GM21528 (cell line): ENCODE measurements at regions not wholly inside any gene's neighbourhood (a gene's known extent, or its start where the extent isn't known, plus 50 kb on each side); places are given as distances from the start of the nearest gene placed in this dataset.

ENCODE experiments used
- ATAC-seq: cut with Tn5 transposase; IDR thresholded peaks from one replicate; pipeline ENCODE4 v1.9.1; 2021; ENCODE audit warnings: mild to moderate bottlenecking, moderate library complexity; ENCODE audit not compliant: unreplicated experiment, low FRiP score

- no peak for ATAC-seq
Observed at GRCh38 chr22:48693377-48694135, 1134.1 kb downstream of the BRD1 start.

- no peak for ATAC-seq
Observed at GRCh38 chr22:48692734-48693376, 1134.8 kb downstream of the BRD1 start.

GRCh38 chr22:48691431-48691851, 1136.2 kb downstream of the BRD1 start:
- ATAC-seq = no peak

GRCh38 chr22:48690583-48691317, 1136.9 kb downstream of the BRD1 start:
- no peak for ATAC-seq

DNA sequence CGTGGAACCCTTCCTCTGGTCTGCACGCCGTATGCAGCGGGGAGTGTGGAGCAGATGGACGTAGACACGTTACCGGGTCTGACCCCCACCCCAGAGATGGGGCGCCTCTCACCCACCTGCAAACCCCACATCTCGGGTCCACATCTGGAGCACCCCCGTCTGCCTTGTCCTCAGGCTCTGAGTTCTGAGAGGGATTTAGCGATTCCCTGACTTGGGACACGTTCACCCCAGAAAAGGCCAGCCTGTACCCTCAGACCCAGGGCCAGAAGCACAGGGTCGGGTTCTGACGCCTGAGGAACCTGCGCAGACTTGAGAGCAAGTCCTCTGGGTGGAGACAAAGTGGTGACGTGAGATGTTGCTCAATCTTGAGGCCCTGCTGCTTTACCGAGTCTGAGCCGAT, 1138.5 kb downstream of the BRD1 start:
- ATAC-seq = no peak

DNA sequence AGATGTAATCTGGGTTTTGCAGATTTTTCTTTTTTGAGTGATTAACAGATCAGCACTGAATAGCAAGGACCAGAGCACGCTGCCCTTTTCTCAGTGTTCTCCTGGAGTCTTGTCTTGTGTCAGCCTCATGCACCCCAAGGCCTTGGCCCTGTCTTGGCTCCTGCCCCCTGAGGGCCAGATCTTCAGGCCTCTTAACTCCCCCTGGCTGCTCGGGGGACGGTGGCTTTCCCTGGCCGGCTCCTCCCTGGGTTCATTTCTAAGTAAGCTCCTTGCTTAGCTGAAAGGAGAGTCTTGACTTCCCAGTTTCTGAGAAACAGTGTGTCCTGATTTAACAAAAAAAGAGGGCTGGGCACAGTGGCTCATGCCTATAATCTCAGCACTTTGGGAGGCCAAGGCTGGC, 1139.3 kb downstream of the BRD1 start:
- no peak for ATAC-seq

DNA sequence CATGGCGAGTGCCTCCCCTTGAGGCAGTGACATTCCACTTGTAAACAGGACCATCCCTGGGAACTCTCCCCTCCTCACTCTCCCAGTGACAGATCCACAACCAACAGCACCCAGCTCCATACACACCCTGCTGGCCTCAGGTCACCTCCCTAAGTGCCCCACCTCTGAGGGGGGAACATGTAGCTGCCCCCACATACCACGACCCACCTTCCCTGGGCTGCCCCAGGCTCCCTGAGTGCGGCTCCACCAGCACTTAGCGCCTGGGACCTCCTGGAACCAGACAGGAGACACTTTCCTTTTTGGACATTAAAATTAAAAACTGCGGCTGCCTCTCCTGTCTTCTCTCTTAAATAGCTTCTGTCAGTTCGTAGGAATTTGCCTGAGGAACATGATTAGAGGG, 1140.1 kb downstream of the BRD1 start:
- ATAC-seq = no peak

DNA sequence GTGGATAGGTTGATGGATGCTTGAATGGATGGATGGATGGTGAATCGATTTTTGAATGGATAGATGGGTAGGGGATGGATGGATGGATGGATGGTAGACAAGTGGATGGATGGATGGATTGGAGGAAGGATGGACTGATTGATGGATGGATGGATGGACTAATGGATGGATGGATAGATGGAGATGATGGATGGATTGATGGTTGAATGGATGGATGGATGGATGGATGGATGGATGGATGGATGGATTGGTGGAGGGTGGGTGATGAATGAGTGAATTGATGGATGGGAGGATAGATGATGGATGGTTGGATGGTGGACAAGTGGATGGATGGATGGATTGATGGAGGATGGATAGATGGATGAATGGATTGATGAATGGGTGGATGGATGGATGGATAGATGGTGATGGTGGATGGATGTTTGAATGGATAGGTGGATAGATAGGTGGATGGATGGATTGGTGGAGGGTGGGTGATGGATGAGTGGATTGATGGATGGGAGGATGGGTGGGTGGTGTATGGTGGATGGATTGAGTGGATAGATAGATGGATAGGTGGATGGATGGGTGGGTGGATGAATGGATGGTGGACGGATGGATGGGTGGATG, 1140.9 kb downstream of the BRD1 start:
- ATAC-seq = no peak

DNA sequence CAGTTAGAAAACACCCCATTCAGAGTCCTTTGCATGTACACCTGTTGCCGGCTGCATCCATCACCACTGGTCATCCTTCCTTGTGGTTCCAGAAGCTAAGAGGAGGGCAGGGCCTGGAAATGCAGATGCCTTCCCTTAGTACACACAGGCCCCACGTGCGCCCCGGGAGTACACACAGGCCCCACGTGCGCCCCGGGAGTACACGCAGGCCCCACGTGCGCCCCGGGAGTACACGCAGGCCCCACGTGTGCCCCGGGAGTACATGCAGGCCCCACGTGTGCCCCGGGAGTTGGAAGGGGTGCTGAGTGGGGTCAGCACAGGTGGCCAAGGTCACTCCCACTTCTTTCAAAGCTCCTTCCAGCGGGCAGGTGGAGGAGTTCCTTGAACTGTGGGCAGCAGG, 1141.9 kb downstream of the BRD1 start:
- ATAC-seq = no peak

DNA sequence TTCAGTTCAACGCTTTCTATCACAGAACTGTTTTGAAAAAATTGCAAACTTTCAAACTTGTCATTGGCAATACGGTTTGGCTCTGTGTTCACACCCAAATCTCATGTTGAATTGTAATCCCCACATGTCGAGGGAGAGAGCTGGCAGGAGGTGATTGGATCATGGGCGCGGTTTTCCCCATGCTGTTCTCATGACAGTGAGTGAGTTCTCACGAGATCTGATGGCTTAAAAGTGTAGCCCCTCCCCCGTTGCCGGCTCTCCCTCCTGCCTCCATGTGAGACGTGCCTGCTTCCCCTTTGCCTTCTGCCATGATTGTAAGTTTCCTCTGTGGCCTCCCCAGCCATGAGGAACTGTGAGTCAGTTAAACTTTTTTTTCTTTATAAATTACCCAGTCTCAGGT, 1144.0 kb downstream of the BRD1 start:
- ATAC-seq = no peak

- ATAC-seq = no peak
Observed at GRCh38 chr22:48682504-48682903, 1145.2 kb downstream of the BRD1 start.

DNA sequence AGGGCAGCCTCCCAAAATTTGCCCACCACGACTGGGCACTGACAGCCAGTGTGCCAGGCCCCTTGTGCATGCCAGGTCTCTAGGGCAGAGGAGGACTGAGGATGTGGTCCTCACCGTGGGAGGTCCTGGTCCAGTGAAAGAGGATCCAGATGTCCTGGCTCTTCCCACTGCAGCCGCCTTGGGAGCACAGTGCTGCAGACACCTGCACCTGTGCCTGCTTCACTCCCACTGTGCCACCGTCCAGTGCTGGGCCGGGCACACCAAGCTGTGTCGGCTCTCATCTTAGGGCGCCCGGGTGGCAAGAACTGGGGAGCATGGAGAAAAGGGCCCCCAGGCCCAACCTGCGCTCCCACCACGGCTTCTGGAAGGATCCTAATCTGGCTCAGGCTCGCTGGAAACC, 1147.1 kb downstream of the BRD1 start:
- ATAC-seq = no peak

DNA sequence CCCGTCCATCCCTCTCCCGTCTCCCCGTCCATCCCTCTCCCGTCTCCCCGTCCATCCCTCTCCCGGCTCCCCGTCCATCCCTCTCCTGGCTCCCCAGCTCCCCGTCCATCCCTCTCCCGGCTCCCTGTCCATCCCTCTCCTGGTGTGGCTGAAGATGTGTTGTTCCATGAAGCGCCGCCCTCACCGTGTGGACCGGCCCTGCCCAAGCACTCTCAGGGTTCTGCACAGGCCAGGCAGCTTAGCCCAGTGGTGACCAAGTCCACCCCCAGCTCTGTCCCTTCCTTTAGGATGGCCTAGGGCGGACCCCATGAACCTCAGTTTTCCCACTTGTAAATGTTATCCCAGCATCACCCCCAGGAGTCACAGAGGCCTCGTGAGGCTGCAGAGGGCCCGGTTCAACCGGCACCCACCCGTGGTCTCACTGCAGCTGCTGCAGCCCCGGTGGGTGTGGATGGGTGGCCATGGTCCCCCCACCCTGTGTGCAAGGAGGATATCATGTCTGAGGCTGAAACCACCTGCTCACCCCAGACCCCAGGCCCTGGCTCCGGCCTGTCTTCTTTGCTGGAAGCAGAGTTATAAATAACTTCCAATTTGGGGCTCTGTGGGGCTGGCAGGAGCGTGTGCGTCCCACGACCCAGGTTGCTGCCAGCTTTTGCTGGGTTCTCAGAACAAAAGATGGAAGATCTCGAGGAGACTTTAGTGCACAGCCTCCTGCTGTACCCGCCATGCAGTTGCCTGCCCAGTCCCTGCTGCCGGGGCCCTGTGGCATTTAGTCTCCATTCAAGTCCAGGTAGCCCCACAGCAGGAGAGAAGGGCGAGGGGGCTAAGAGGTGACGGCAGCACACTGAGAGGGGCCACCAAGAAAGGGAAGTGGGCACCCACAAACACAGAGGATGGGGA, 1147.8 kb downstream of the BRD1 start:
- no peak for ATAC-seq

GRCh38 chr22:48678171-48679135, 1149.2 kb downstream of the BRD1 start:
- ATAC-seq = no peak

GRCh38 chr22:48677621-48678020, 1150.1 kb downstream of the BRD1 start:
- ATAC-seq = no peak

GRCh38 chr22:48677168-48677520, 1150.5 kb downstream of the BRD1 start:
- ATAC-seq = no peak

- ATAC-seq = no peak
Observed at GRCh38 chr22:48676266-48677167, 1151.2 kb downstream of the BRD1 start.

DNA sequence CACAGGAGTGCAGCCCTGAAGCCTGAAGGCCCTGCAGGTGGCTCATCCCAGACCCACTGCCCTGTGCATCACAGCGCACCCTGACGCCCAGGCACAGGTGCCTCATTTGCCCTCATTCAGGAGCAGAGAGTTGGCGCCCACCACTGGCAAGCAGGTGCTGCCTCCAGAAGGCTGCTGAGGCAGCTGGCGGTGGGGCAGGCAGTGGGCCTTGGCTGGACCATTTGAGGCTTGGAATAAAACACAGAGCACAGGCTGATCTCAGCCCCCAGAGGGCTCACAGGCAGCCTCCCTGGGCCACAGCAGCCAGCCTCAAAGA, 1151.9 kb downstream of the BRD1 start:
- ATAC-seq = no peak
